Tibial nerve (tissue), 3 donors: ENCODE measurements at regions not wholly inside any gene's neighbourhood (a gene's known extent, or its start where the extent isn't known, plus 50 kb on each side); places are given as distances from the start of the nearest gene placed in this dataset.

ENCODE experiments used
- POLR2A ChIP-seq, 2 donors: fragments of 450-650 bp; IDR thresholded peaks; one replicate each; pipeline ENCODE4 v1.6.1; 2017; ENCODE audit warnings: antibody characterized with exemption in 2 of 2, mild to moderate bottlenecking in 2 of 2, moderate library complexity in 2 of 2
- TF ChIP-seq, protein P1 (sequence below), 5 experiments: fragments of 200-600 bp in 3 of 5; fragments of 450-650 bp in 2 of 5; sonication (generic) in 3 of 5; IDR thresholded peaks; one replicate each; pipeline ENCODE4 v1.5.1; 2016 to 2019; ENCODE audit warnings: antibody characterized with exemption in 5 of 5, mild to moderate bottlenecking in 3 of 5, moderate library complexity in 2 of 5

DNA sequence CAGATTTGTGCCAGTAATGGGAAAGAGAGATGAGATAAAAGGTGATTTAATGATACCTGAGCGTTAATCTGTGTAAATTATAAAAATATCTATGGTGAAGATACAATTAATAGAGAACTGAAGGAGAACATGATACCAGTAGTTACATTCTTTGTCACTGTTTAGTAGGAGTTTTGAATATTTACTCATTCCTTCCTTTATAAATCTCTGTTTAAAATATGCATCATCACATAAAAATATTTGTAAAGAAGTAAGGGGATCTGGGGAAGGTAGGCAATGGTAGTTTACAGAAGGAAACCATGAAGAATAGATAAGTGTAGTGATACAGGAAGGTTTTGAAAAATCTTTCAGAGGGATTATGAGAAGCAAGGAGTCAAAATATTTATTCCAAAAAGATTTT is 190.6 kb upstream of the PCDH18 start:
- TF ChIP-seq, protein P1, sequence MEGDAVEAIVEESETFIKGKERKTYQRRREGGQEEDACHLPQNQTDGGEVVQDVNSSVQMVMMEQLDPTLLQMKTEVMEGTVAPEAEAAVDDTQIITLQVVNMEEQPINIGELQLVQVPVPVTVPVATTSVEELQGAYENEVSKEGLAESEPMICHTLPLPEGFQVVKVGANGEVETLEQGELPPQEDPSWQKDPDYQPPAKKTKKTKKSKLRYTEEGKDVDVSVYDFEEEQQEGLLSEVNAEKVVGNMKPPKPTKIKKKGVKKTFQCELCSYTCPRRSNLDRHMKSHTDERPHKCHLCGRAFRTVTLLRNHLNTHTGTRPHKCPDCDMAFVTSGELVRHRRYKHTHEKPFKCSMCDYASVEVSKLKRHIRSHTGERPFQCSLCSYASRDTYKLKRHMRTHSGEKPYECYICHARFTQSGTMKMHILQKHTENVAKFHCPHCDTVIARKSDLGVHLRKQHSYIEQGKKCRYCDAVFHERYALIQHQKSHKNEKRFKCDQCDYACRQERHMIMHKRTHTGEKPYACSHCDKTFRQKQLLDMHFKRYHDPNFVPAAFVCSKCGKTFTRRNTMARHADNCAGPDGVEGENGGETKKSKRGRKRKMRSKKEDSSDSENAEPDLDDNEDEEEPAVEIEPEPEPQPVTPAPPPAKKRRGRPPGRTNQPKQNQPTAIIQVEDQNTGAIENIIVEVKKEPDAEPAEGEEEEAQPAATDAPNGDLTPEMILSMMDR (IDR thresholded peaks at IDR 0.05): no peak
- no peak for TF ChIP-seq POLR2A (IDR thresholded peaks at IDR 0.05)
